NOMO-1 (cell line): ENCODE measurements at regions not wholly inside any gene's neighbourhood (a gene's known extent, or its start where the extent isn't known, plus 50 kb on each side); places are given as distances from the start of the nearest gene placed in this dataset.
"Not testable (repeated sequence)": the region's sequence is repeated elsewhere in the genome, so short reads cannot be mapped to it uniquely, and the experiment has no call there.

ENCODE experiments used
- DNase-seq, 2 experiments: peaks; one replicate each; lab custom pipeline; 2025; ENCODE audit not compliant: unreplicated experiment in 2 of 2; lab: John Stamatoyannopoulos, UW

GRCh38 chr12:131229079-131229425, 275.3 kb downstream of the ADGRD1 start:
- DNase-seq: not testable (repeated sequence)

- DNase-seq: no peak
These were observed 276.0 kb downstream of the ADGRD1 start for GRCh38 chr12:131229426-131230339.

- no peak for DNase-seq
These were observed 276.8 kb downstream of the ADGRD1 start for GRCh38 chr12:131230340-131231031.

- no peak for DNase-seq
These were observed 277.6 kb downstream of the ADGRD1 start for GRCh38 chr12:131231032-131231980.

- DNase-seq: peak in 1 of 2 experiments; percentile 27
These were observed 278.3 kb downstream of the ADGRD1 start for GRCh38 chr12:131232036-131232435.

- DNase-seq: not testable (repeated sequence)
These were observed 279.2 kb downstream of the ADGRD1 start for GRCh38 chr12:131232872-131233271.

- not testable (repeated sequence) for DNase-seq
These were observed 280.4 kb downstream of the ADGRD1 start for GRCh38 chr12:131233850-131234789.

GRCh38 chr12:131234841-131235271, 281.1 kb downstream of the ADGRD1 start:
- not testable (repeated sequence) for DNase-seq

GRCh38 chr12:131235871-131236271, 282.2 kb downstream of the ADGRD1 start:
- no peak for DNase-seq

GRCh38 chr12:131239384-131240094, 285.8 kb downstream of the ADGRD1 start:
- DNase-seq: no peak

GRCh38 chr12:131241517-131241916, 287.8 kb downstream of the ADGRD1 start:
- DNase-seq: no peak

- DNase-seq: no peak
These were observed 289.2 kb downstream of the ADGRD1 start for GRCh38 chr12:131242741-131243496.

- not testable (repeated sequence) for DNase-seq
These were observed 290.5 kb downstream of the ADGRD1 start for GRCh38 chr12:131244157-131244688.

GRCh38 chr12:131245161-131245560, 291.5 kb downstream of the ADGRD1 start:
- DNase-seq: not testable (repeated sequence)

GRCh38 chr12:131245564-131246355, 292.1 kb downstream of the ADGRD1 start:
- no peak for DNase-seq

GRCh38 chr12:131247026-131247725, 293.5 kb downstream of the ADGRD1 start:
- not testable (repeated sequence) for DNase-seq

- not testable (repeated sequence) for DNase-seq
These were observed 294.2 kb downstream of the ADGRD1 start for GRCh38 chr12:131247875-131248274.
